GM18951 (cell line): ENCODE measurements at regions not wholly inside any gene's neighbourhood (a gene's known extent, or its start where the extent isn't known, plus 50 kb on each side); places are given as distances from the start of the nearest gene placed in this dataset.

Experiments used
- POLR2A ChIP-seq: IDR thresholded peaks from 4 replicates; pipeline ENCODE4 v1.6.1; 2011; ENCODE audit warnings: mild to moderate bottlenecking; ENCODE audit not compliant: insufficient read length, insufficient read depth; ENCODE audit errors: extremely low read depth
- in situ Hi-C: fragments of 300-500 bp; cut with MboI; formaldehyde crosslinking; loops from one replicate; pipeline ENCODE4 v1.12.0; 2022; ENCODE audit warnings: low sequenced_read_pairs, mixed read lengths, inconsistent platforms; ENCODE audit not compliant: unreplicated experiment

- in situ Hi-C loops, result no loop called here
- no peak for TF ChIP-seq POLR2A
Observed at GRCh38 chr22:48152916-48153315, 1390.5 kb downstream of the TBC1D22A start.

- no peak for TF ChIP-seq POLR2A
- in situ Hi-C loops, result no loop called here
Observed at GRCh38 chr22:48152164-48152775, 1389.8 kb downstream of the TBC1D22A start.

DNA sequence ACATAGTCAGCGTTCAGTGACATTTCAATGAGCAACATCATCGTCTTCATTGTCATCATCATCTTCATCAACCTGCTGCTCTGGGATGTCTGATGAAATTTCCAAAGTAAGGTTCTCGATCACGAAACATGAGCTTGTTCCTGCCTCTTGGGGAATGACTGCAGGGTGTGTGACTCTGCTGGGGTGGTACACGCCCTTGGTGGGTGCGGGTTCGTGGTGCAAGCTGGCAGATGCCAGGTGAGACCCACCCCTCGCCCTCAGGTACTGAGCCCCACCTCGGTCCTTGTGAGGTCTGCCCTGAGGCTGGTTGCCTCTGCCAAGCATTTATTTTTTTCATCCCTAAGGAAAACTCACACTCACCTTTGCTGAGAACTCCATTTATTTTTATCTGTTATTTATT lies 1389.2 kb downstream of the TBC1D22A start:
- TF ChIP-seq POLR2A, result no peak

DNA sequence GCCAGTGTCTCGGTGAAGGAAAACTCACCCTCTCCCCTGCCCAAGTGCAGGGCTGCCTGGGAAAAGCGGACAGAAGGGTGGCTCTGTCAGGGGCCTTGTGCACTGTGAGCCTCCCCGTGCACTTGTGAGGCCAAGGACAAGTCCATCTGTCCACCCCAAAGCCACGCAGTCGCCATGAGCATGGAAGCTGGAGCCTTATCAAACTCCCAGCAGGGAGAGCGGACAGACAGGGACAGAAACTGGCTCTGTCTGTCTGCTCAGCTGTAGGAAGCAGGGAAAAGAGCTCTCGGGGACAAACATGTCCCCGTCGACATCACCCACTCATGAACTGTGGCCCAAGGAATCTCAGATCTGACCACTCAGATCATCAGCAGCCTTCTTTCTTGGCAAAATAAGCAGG lies 1385.4 kb downstream of the TBC1D22A start:
- no peak for TF ChIP-seq POLR2A
- in situ Hi-C loops, result no loop called here

More for the DNA sequence above, 1389.2 kb downstream of the TBC1D22A start:
- in situ Hi-C loops, result no loop called here

DNA sequence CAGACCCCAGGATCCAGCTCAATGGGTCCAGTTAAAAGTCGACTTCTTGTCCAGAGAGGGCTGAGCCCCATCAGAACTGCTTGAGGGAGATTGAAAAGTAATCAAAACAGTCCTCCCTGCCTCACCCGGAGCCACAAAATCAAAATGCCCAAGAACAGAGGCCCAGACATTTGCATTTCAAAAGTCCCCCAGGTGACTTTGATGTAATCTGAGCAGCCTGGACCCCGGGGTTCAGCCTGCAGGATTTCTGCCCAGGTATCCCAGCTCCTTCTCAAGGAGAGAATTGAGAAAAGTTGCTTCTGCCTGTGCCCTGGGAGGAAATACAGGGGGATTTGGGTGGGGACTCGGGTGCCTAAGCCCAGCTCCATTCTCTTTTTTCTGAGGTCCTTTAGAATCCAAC lies 1385.0 kb downstream of the TBC1D22A start:
- in situ Hi-C loops, result no loop called here
- TF ChIP-seq POLR2A, result no peak

DNA sequence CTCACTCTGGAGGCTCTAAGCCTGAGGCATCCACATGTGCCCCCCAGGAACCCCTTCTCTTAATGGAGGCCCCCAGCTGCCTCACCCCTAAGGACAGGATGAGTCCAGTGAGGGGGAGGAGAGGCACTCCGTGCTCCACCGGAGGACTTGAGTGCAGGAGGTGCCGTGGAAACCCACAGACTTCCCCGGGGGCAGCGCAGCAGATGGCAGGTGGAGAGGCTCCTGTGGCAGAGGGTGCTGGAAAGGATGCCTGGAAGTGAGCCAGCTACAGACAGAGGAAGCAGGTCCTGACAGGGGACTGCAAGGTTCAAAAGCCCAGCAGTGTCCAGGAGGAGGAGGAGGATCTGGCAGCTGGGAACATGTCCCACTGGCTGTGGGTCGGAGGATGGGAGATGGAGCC lies 1384.0 kb downstream of the TBC1D22A start:
- no peak for TF ChIP-seq POLR2A
- in situ Hi-C loops, result no loop called here

DNA sequence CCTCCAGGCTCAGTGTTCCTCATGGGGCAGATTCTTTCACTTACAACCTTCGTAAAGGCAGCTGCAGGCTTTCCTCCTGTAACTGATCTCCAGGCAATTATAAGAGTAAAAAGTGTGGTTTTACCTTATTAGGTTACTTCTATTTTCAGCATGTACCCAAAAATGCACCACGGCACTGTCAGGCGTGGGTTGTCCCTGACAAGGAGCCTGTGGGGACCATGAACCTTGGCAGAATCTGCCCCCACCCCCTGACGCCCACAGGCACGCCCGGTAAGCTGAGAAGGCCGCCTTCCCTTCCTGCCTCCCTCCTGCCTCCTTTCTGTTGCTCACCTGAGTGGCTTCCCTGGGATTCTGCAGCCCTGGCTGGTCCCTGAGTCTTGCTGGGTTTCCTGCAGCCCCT lies 1383.3 kb downstream of the TBC1D22A start:
- in situ Hi-C loops, result no loop called here
- TF ChIP-seq POLR2A, result no peak

DNA sequence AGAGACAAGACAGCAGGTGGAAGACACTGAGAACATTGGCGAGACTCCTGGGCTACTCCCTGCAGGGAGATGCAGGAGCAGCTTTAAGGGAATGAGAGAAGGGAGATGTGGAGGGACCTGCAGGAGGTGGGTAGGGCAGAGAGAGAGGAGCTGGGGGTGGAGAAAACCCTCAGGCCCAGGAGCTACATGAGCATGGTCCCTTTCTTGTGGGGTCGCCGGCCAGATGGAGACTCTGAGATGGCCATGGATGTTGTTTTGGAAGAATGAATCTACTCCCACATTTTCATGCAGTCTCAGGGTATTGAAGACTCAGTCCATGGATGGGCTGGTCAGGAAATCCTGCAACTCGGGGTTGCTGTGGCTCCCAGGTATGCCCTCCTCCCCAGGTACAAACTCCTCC lies 1381.9 kb downstream of the TBC1D22A start:
- in situ Hi-C loops, result no loop called here
- no peak for TF ChIP-seq POLR2A

DNA sequence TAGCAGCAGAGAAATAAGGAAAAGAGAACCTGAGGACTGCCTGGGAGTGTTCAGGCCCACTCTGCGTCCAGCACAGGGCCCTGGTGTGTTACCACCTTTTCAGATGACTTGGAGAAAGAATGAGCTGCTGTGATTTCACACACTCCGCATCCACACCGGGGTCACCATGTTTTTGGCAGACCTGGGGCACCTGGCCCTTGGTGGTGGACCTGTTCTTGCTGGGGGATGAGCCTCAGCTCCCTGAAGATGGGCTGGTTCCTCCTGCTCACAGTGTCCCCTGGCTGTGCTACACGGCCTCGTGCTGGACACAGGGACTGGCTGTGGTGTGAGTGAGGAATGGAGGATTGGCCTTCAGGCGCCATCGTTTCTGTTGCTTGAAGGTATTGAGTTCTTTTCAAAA lies 1381.4 kb downstream of the TBC1D22A start:
- no peak for TF ChIP-seq POLR2A
- in situ Hi-C loops, result no loop called here

GRCh38 chr22:48142388-48142787 lies 1379.9 kb downstream of the TBC1D22A start:
- TF ChIP-seq POLR2A, result no peak
- in situ Hi-C loops, result no loop called here

GRCh38 chr22:48141301-48141700 lies 1378.9 kb downstream of the TBC1D22A start:
- no peak for TF ChIP-seq POLR2A
- in situ Hi-C loops, result no loop called here

GRCh38 chr22:48140261-48140813 lies 1377.9 kb downstream of the TBC1D22A start:
- in situ Hi-C loops, result no loop called here

GRCh38 chr22:48139776-48140175 lies 1377.3 kb downstream of the TBC1D22A start:
- no peak for TF ChIP-seq POLR2A

More at GRCh38 chr22:48140261-48140813, 1377.9 kb downstream of the TBC1D22A start:
- TF ChIP-seq POLR2A, result no peak

DNA sequence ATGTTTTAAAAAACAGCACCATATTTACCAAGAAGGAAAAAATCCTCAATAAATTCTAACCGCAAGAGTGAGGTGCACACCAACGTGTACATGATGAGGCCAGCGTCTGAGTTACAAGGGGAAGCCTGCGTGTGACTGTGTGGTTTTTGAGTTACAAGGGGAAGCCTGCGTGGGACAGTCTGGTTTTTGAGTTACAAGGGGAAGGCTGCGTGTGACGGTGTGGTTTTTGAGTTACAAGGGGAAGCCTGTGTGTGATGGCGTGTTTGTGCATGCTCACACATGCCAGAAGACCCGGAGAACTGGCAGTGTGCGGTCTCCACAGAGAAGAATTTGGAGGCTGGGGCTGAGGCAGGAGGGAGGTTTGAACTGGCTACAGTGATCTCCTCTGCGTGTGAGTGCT lies 1376.4 kb downstream of the TBC1D22A start:
- in situ Hi-C loops, result no loop called here
- TF ChIP-seq POLR2A, result no peak

More at GRCh38 chr22:48139776-48140175, 1377.3 kb downstream of the TBC1D22A start:
- in situ Hi-C loops, result no loop called here
